Ishikawa (cell line): ENCODE measurements at regions not wholly inside any gene's neighbourhood (a gene's known extent, or its start where the extent isn't known, plus 50 kb on each side); places are given as distances from the start of the nearest gene placed in this dataset.

Experiments used
- CEBPB ChIP-seq: IDR thresholded peaks from 2 replicates; pipeline ENCODE4 v1.6.1; 2012
- CREB1 ChIP-seq: IDR thresholded peaks from 2 replicates; pipeline ENCODE4 v1.6.1; 2012; ENCODE audit warnings: low read depth
- EGR1 ChIP-seq: IDR thresholded peaks from 2 replicates; pipeline ENCODE4 v1.6.1; 2012
- EP300 ChIP-seq: IDR thresholded peaks from 2 replicates; pipeline ENCODE4 v1.6.1; 2012; ENCODE audit warnings: borderline replicate concordance
- FOXM1 ChIP-seq: IDR thresholded peaks from 2 replicates; pipeline ENCODE4 v1.6.1; 2012; ENCODE audit warnings: low read depth, borderline replicate concordance
- MAX ChIP-seq: IDR thresholded peaks from 2 replicates; pipeline ENCODE4 v1.6.1; 2012
- NFIC ChIP-seq: IDR thresholded peaks from 2 replicates; pipeline ENCODE4 v1.6.1; 2012
- RAD21 ChIP-seq: IDR thresholded peaks from 2 replicates; pipeline ENCODE4 v1.6.1; 2012; ENCODE audit warnings: low read depth
- REST ChIP-seq: IDR thresholded peaks from 2 replicates; pipeline ENCODE4 v1.6.1; 2012; ENCODE audit warnings: low read depth, mild to moderate bottlenecking
- TAF1 ChIP-seq: IDR thresholded peaks from 2 replicates; pipeline ENCODE4 v1.6.1; 2012; ENCODE audit warnings: low read depth, mild to moderate bottlenecking
- TCF12 ChIP-seq: IDR thresholded peaks from 2 replicates; pipeline ENCODE4 v1.6.1; 2012; ENCODE audit warnings: low read depth
- TEAD4 ChIP-seq: IDR thresholded peaks from 2 replicates; pipeline ENCODE4 v1.6.1; 2012
- USF1 ChIP-seq: IDR thresholded peaks from 2 replicates; pipeline ENCODE4 v1.6.1; 2012
- YY1 ChIP-seq: IDR thresholded peaks from 2 replicates; pipeline ENCODE4 v1.6.1; 2012; ENCODE audit warnings: low read depth
- ZBTB7A ChIP-seq: IDR thresholded peaks from 2 replicates; pipeline ENCODE4 v1.6.1; 2012; ENCODE audit warnings: low read depth

GRCh38 chr9:6076851-6077250, 61.4 kb upstream of the RANBP6 start:
- TF ChIP-seq TAF1 (no peak), NFIC (no peak), USF1 (no peak), FOXM1 (no peak), REST (no peak), YY1 (no peak), TEAD4 (no peak), ZBTB7A (no peak), EP300 (no peak), CEBPB (no peak), CREB1 (no peak), MAX (no peak), RAD21 (no peak), TCF12 (no peak), EGR1 (no peak)

GRCh38 chr9:6073731-6074130, 58.3 kb upstream of the RANBP6 start:
- TF ChIP-seq FOXM1 (no peak), RAD21 (no peak), USF1 (no peak), EP300 (no peak)

- TF ChIP-seq RAD21 (no peak), CEBPB (no peak), ZBTB7A (no peak), NFIC (no peak), EGR1 (no peak), FOXM1 (no peak), TCF12 (no peak), USF1 (no peak), EP300 (no peak), REST (no peak), YY1 (no peak), TAF1 (no peak), CREB1 (no peak), TEAD4 (no peak)
Measured at GRCh38 chr9:6072865-6073264, 57.4 kb upstream of the RANBP6 start.

GRCh38 chr9:6072453-6072852, 57.0 kb upstream of the RANBP6 start:
- TF ChIP-seq TEAD4: no peak
- no peak for TF ChIP-seq CEBPB
- no peak for TF ChIP-seq EGR1
- no peak for TF ChIP-seq USF1
- no peak for TF ChIP-seq EP300
- no peak for TF ChIP-seq REST
- TF ChIP-seq YY1: no peak
- TF ChIP-seq FOXM1: no peak
- no peak for TF ChIP-seq MAX
- no peak for TF ChIP-seq ZBTB7A
